Body of pancreas (tissue), 4 donors: ENCODE measurements at regions not wholly inside any gene's neighbourhood (a gene's known extent, or its start where the extent isn't known, plus 50 kb on each side); places are given as distances from the start of the nearest gene placed in this dataset.

Experiments used
- POLR2A ChIP-seq, 3 donors: fragments of 450-650 bp; IDR thresholded peaks; one replicate each; pipeline ENCODE4 v1.6.1; 2016; ENCODE audit warnings: antibody characterized with exemption in 3 of 3, mild to moderate bottlenecking in 2 of 3
- TF ChIP-seq, protein P1 (sequence below), 7 experiments: fragments of 450-650 bp in 4 of 7; fragments of 200-600 bp in 3 of 7; sonication (generic) in 3 of 7; IDR thresholded peaks; one replicate each; pipeline ENCODE4 v1.5.1; 2016 to 2019; ENCODE audit warnings: antibody characterized with exemption in 7 of 7

DNA sequence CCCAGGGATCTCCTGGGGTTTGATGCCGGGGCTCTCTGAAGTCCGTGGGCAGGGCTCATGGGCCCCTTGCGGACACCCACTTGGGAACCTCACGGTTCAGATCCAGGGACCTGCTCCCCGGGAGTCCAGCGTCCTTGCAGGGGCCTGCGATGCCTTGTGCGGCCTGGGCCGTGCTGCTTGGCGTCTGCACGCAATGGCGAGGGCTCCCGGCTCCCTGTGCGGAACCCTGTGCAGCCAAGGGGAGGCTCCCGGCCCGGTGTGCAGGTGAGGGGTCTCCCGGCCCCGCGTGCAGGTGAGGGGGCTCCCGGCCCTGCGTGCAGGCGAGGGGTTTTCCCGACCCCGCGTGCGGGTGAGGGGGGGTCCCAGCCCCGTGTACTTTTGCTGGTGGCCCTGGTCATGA, 146.7 kb downstream of the DNAJB6 start:
- TF ChIP-seq, protein P1, sequence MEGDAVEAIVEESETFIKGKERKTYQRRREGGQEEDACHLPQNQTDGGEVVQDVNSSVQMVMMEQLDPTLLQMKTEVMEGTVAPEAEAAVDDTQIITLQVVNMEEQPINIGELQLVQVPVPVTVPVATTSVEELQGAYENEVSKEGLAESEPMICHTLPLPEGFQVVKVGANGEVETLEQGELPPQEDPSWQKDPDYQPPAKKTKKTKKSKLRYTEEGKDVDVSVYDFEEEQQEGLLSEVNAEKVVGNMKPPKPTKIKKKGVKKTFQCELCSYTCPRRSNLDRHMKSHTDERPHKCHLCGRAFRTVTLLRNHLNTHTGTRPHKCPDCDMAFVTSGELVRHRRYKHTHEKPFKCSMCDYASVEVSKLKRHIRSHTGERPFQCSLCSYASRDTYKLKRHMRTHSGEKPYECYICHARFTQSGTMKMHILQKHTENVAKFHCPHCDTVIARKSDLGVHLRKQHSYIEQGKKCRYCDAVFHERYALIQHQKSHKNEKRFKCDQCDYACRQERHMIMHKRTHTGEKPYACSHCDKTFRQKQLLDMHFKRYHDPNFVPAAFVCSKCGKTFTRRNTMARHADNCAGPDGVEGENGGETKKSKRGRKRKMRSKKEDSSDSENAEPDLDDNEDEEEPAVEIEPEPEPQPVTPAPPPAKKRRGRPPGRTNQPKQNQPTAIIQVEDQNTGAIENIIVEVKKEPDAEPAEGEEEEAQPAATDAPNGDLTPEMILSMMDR (IDR thresholded peaks at IDR 0.05), result no peak
- TF ChIP-seq POLR2A (IDR thresholded peaks at IDR 0.05), result no peak
